ENCODE measurements at regions not wholly inside any gene's neighbourhood (a gene's known extent, or its start where the extent isn't known, plus 50 kb on each side); places are given as distances from the start of the nearest gene placed in this dataset.

- TF ChIP-seq CTCF (IDR thresholded peaks at IDR 0.05; ENCODE audit: extremely low read depth, missing control alignments), result no peak
- no peak for DNase-seq (ENCODE audit: low spot score)
Measured at GRCh38 chr2:78056976-78057375, 534.8 kb upstream of the LRRTM4 start.

GRCh38 chr2:78061301-78061700 is 539.1 kb upstream of the LRRTM4 start:
- TF ChIP-seq CTCF (IDR thresholded peaks at IDR 0.05; ENCODE audit: extremely low read depth, missing control alignments), result no peak

GRCh38 chr2:78061732-78062131 is 539.6 kb upstream of the LRRTM4 start:
- no peak for TF ChIP-seq CTCF (IDR thresholded peaks at IDR 0.05; ENCODE audit: extremely low read depth, missing control alignments)
- no peak for DNase-seq (ENCODE audit: low spot score)

More at GRCh38 chr2:78061301-78061700, 539.1 kb upstream of the LRRTM4 start:
- no peak for DNase-seq (ENCODE audit: low spot score)

- no peak for DNase-seq (ENCODE audit: low spot score)
- no peak for TF ChIP-seq CTCF (IDR thresholded peaks at IDR 0.05; ENCODE audit: extremely low read depth, missing control alignments)
Measured at GRCh38 chr2:78063246-78064020, 541.3 kb upstream of the LRRTM4 start.

- TF ChIP-seq CTCF (IDR thresholded peaks at IDR 0.05; ENCODE audit: extremely low read depth, missing control alignments), result no peak
- no peak for DNase-seq (ENCODE audit: low spot score)
Measured at GRCh38 chr2:78065366-78065765, 543.2 kb upstream of the LRRTM4 start.

- no peak for TF ChIP-seq CTCF (IDR thresholded peaks at IDR 0.05; ENCODE audit: extremely low read depth, missing control alignments)
- no peak for DNase-seq (ENCODE audit: low spot score)
Measured at GRCh38 chr2:78068808-78069207, 546.6 kb upstream of the LRRTM4 start.

GRCh38 chr2:78070693-78071092 is 548.5 kb upstream of the LRRTM4 start:
- DNase-seq (ENCODE audit: low spot score), result no peak
- no peak for TF ChIP-seq CTCF (IDR thresholded peaks at IDR 0.05; ENCODE audit: extremely low read depth, missing control alignments)

Data from GM20000 (cell line).